ENCODE measurements at regions not wholly inside any gene's neighbourhood (a gene's known extent, or its start where the extent isn't known, plus 50 kb on each side); places are given as distances from the start of the nearest gene placed in this dataset.

- Histone ChIP-seq H3K27ac (ENCODE audit: low read depth, low read length) (no peak overlapping the region), H3K36me3 (ENCODE audit: control insufficient read depth, low read length) (no peaks in the 10 kb centered on the region), H3K4me3 (ENCODE audit: low read length) (no peak overlapping the region), H3K4me2 (ENCODE audit: low read length) (no peak overlapping the region), H4K20me1 (ENCODE audit: control insufficient read depth, insufficient read depth, low read depth, low read length) (no peaks in the 10 kb centered on the region), H3K4me1 (ENCODE audit: control insufficient read depth, low read length) (no peaks in the 10 kb centered on the region), H3K9me2 (replicated peaks; ENCODE audit: control insufficient read depth, low read length) (no peaks in the 10 kb centered on the region), H3K9me3 (ENCODE audit: control insufficient read depth, insufficient read depth, low read length) (no peaks in the 10 kb centered on the region), H3K27me3 (ENCODE audit: control insufficient read depth, low read length) (no peaks in the 10 kb centered on the region), H3K79me2 (ENCODE audit: control insufficient read depth, low read length) (no peaks in the 10 kb centered on the region), H3F3A (ENCODE audit: control insufficient read depth, insufficient read depth) (no peaks in the 10 kb centered on the region)
- TF ChIP-seq EZH2phosphoT487 (IDR thresholded peaks at IDR 0.05; ENCODE audit: borderline replicate concordance, low read length) (no peak), CTCF (IDR thresholded peaks at IDR 0.05; ENCODE audit: low read depth, low read length, poor library complexity, severe bottlenecking) (no peak)
Measured at GRCh38 chr16:73873643-73874042, 423.0 kb upstream of the PSMD7 start.

GRCh38 chr16:73872856-73873255, 423.8 kb upstream of the PSMD7 start:
- no peaks in the 10 kb centered on the region for H3F3A ChIP-seq (ENCODE audit: control insufficient read depth, insufficient read depth)
- no peak overlapping the region for H3K27ac ChIP-seq (ENCODE audit: low read depth, low read length)
- no peak overlapping the region for H3K4me3 ChIP-seq (ENCODE audit: low read length)
- no peak overlapping the region for H3K4me2 ChIP-seq (ENCODE audit: low read length)
- H3K36me3 ChIP-seq (ENCODE audit: control insufficient read depth, low read length): no peaks in the 10 kb centered on the region
- H4K20me1 ChIP-seq (ENCODE audit: control insufficient read depth, insufficient read depth, low read depth, low read length): no peaks in the 10 kb centered on the region
- no peaks in the 10 kb centered on the region for H3K9me2 ChIP-seq (replicated peaks; ENCODE audit: control insufficient read depth, low read length)
- H3K79me2 ChIP-seq (ENCODE audit: control insufficient read depth, low read length): no peaks in the 10 kb centered on the region
- no peaks in the 10 kb centered on the region for H3K4me1 ChIP-seq (ENCODE audit: control insufficient read depth, low read length)
- H3K27me3 ChIP-seq (ENCODE audit: control insufficient read depth, low read length): no peaks in the 10 kb centered on the region
- H3K9me3 ChIP-seq (ENCODE audit: control insufficient read depth, insufficient read depth, low read length): no peaks in the 10 kb centered on the region
- no peak for TF ChIP-seq CTCF (IDR thresholded peaks at IDR 0.05; ENCODE audit: low read depth, low read length, poor library complexity, severe bottlenecking)
- no peak for TF ChIP-seq EZH2phosphoT487 (IDR thresholded peaks at IDR 0.05; ENCODE audit: borderline replicate concordance, low read length)

GRCh38 chr16:73871088-73871733, 425.4 kb upstream of the PSMD7 start:
- H3F3A ChIP-seq (ENCODE audit: control insufficient read depth, insufficient read depth): no peaks in the 10 kb centered on the region
- H3K9me3 ChIP-seq (ENCODE audit: control insufficient read depth, insufficient read depth, low read length): no peaks in the 10 kb centered on the region
- no peaks in the 10 kb centered on the region for H3K36me3 ChIP-seq (ENCODE audit: control insufficient read depth, low read length)
- TF ChIP-seq EZH2phosphoT487 (IDR thresholded peaks at IDR 0.05; ENCODE audit: borderline replicate concordance, low read length): no peak
- no peak for TF ChIP-seq CTCF (IDR thresholded peaks at IDR 0.05; ENCODE audit: low read depth, low read length, poor library complexity, severe bottlenecking)
- no peaks in the 10 kb centered on the region for H3K27me3 ChIP-seq (ENCODE audit: control insufficient read depth, low read length)
- H3K4me3 ChIP-seq (ENCODE audit: low read length): no peak overlapping the region
- no peak overlapping the region for H3K27ac ChIP-seq (ENCODE audit: low read depth, low read length)
- H3K4me1 ChIP-seq (ENCODE audit: control insufficient read depth, low read length): no peaks in the 10 kb centered on the region
- H3K9me2 ChIP-seq (replicated peaks; ENCODE audit: control insufficient read depth, low read length): no peaks in the 10 kb centered on the region
- H4K20me1 ChIP-seq (ENCODE audit: control insufficient read depth, insufficient read depth, low read depth, low read length): no peaks in the 10 kb centered on the region
- H3K79me2 ChIP-seq (ENCODE audit: control insufficient read depth, low read length): no peaks in the 10 kb centered on the region
- H3K4me2 ChIP-seq (ENCODE audit: low read length): no peak overlapping the region

Measured in DOHH2 (cell line).